ENCODE measurements at regions not wholly inside any gene's neighbourhood (a gene's known extent, or its start where the extent isn't known, plus 50 kb on each side); places are given as distances from the start of the nearest gene placed in this dataset.

GRCh38 chr7:41445946-41446345 is 256.9 kb downstream of the INHBA start:
- TF ChIP-seq POLR2A (IDR thresholded peaks at IDR 0.05) (no peak), CTCF (IDR thresholded peaks at IDR 0.05) (no peak)
